Uterus (tissue), 3 donors: ENCODE measurements at regions not wholly inside any gene's neighbourhood (a gene's known extent, or its start where the extent isn't known, plus 50 kb on each side); places are given as distances from the start of the nearest gene placed in this dataset.

Source experiments
- DNase-seq, 2 donors: peaks; one replicate each; pipeline ENCODE4 v3.0.0-alpha.2; 2019 to 2020
- H3K27ac ChIP-seq, 2 donors: fragments of 200-600 bp; sonication (generic); 1 replicate in 1 of 2; 2 replicates in 1 of 2; pipeline ENCODE4 v1.5.1; 2016 to 2018
- H3K27me3 ChIP-seq, 2 donors: fragments of 200-600 bp; sonication (generic); one replicate each; pipeline ENCODE4 v1.5.1; 2018 to 2019; ENCODE audit warnings: control low read depth in 1 of 2
- H3K36me3 ChIP-seq, 2 donors: fragments of 200-600 bp; sonication (generic); one replicate each; pipeline ENCODE4 v1.5.1; 2019; ENCODE audit warnings: control low read depth in 1 of 2
- H3K4me1 ChIP-seq, 2 donors: fragments of 200-600 bp; sonication (generic); one replicate each; pipeline ENCODE4 v1.5.1; 2018 to 2019; ENCODE audit warnings: control low read depth in 1 of 2
- H3K4me3 ChIP-seq, 2 donors: fragments of 200-600 bp; sonication (generic); 1 replicate in 1 of 2; 2 replicates in 1 of 2; pipeline ENCODE4 v1.5.1; 2018 to 2019; ENCODE audit warnings: mild to moderate bottlenecking in 1 of 2
- H3K9me3 ChIP-seq, 2 donors: fragments of 200-600 bp; sonication (generic); one replicate each; pipeline ENCODE4 v1.5.1; 2019; ENCODE audit warnings: control low read depth in 1 of 2
- CTCF ChIP-seq, 4 experiments: fragments of 200-600 bp in 2 of 4; fragments of 450-650 bp in 2 of 4; sonication (generic) in 2 of 4; IDR thresholded peaks; one replicate each; pipeline ENCODE4 v1.5.1; 2016 to 2019; ENCODE audit warnings: antibody characterized with exemption in 4 of 4, mild to moderate bottlenecking in 2 of 4, moderate library complexity in 1 of 4
- POLR2A ChIP-seq, 2 donors: fragments of 450-650 bp; IDR thresholded peaks; one replicate each; pipeline ENCODE4 v1.6.1; 2016; ENCODE audit warnings: antibody characterized with exemption in 2 of 2, mild to moderate bottlenecking in 1 of 2, moderate library complexity in 1 of 2
- intact Hi-C: fragments of 100-400 bp; cut with DNase I; formaldehyde crosslinking; loops from one replicate; pipeline ENCODE4 v1.15.1; 2023; ENCODE audit warnings: low total_unique reads
- donor health status: DM: yes; HTN: yes; CAD: no.

- intact Hi-C loops: no loop called here
- Histone ChIP-seq H3K27me3 (no peaks in the 10 kb centered on the region), H3K4me3 (no peak overlapping the region), H3K4me1 (no peaks in the 10 kb centered on the region), H3K36me3 (no peaks in the 10 kb centered on the region), H3K9me3 (no peaks in the 10 kb centered on the region), H3K27ac (no peak overlapping the region)
- no peak for DNase-seq
- TF ChIP-seq CTCF (IDR thresholded peaks at IDR 0.05) (no peak), POLR2A (IDR thresholded peaks at IDR 0.05) (no peak)
Observed at GRCh38 chr13:65868099-65868498, 1362.0 kb downstream of the PCDH9 start.

- Histone ChIP-seq H3K27ac (no peak overlapping the region), H3K36me3 (no peaks in the 10 kb centered on the region), H3K4me1 (no peaks in the 10 kb centered on the region), H3K9me3 (no peaks in the 10 kb centered on the region), H3K27me3 (no peaks in the 10 kb centered on the region), H3K4me3 (no peak overlapping the region)
- TF ChIP-seq POLR2A (IDR thresholded peaks at IDR 0.05): no peak
- no peak for TF ChIP-seq CTCF (IDR thresholded peaks at IDR 0.05)
- DNase-seq: no peak
- intact Hi-C loops: no loop called here
Observed at GRCh38 chr13:65866138-65866537, 1364.0 kb downstream of the PCDH9 start.

GRCh38 chr13:65865206-65865605, 1364.9 kb downstream of the PCDH9 start:
- H3K9me3 ChIP-seq: no peaks in the 10 kb centered on the region
- no peak for DNase-seq
- H3K4me1 ChIP-seq: no peaks in the 10 kb centered on the region
- H3K36me3 ChIP-seq: no peaks in the 10 kb centered on the region
- no peak overlapping the region for H3K27ac ChIP-seq
- H3K4me3 ChIP-seq: no peak overlapping the region
- no peaks in the 10 kb centered on the region for H3K27me3 ChIP-seq
- intact Hi-C loops: no loop called here
- TF ChIP-seq CTCF (IDR thresholded peaks at IDR 0.05) (no peak), POLR2A (IDR thresholded peaks at IDR 0.05) (no peak)

DNA sequence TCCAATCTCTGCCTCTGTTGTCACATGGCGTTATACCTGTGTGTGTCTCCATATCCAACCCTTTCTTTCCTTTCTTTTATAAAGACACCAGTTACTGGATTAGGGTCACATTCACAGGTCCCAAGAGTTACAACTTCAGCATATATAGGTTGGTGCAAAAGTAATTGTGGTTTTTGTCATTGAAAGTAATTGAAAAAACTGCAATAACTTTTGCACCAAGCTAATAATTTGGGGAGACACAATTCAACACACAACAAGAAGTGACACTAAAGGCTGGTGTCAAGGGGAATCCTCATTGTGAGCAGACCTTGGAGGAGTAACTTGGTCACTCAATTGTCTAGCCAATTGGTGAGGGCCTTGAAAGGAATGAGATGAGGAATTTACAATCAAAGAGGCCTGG, 1366.1 kb downstream of the PCDH9 start:
- no peak for DNase-seq
- no peaks in the 10 kb centered on the region for H3K9me3 ChIP-seq
- no peaks in the 10 kb centered on the region for H3K27me3 ChIP-seq
- H3K27ac ChIP-seq: no peak overlapping the region
- no peaks in the 10 kb centered on the region for H3K4me1 ChIP-seq
- TF ChIP-seq CTCF (IDR thresholded peaks at IDR 0.05): no peak
- no peak for TF ChIP-seq POLR2A (IDR thresholded peaks at IDR 0.05)
- no peaks in the 10 kb centered on the region for H3K36me3 ChIP-seq
- no peak overlapping the region for H3K4me3 ChIP-seq
- intact Hi-C loops: no loop called here

- Histone ChIP-seq H3K27me3 (no peaks in the 10 kb centered on the region), H3K27ac (no peak overlapping the region), H3K9me3 (no peaks in the 10 kb centered on the region), H3K36me3 (no peaks in the 10 kb centered on the region), H3K4me3 (no peak overlapping the region), H3K4me1 (no peaks in the 10 kb centered on the region)
- DNase-seq: no peak
- intact Hi-C loops: no loop called here
- no peak for TF ChIP-seq POLR2A (IDR thresholded peaks at IDR 0.05)
- no peak for TF ChIP-seq CTCF (IDR thresholded peaks at IDR 0.05)
Observed at GRCh38 chr13:65860306-65860705, 1369.8 kb downstream of the PCDH9 start.
